SK-N-SH treated with all-trans-retinoic acid at 6 μM for 48 hours (cell line): ENCODE measurements at regions not wholly inside any gene's neighbourhood (a gene's known extent, or its start where the extent isn't known, plus 50 kb on each side); places are given as distances from the start of the nearest gene placed in this dataset.

Experiments used
- ATAC-seq: fragments of 200-7000 bp; cut with Tn5 transposase; 3 replicates; pipeline ENCODE4 v1.9.1; 2020; ENCODE audit warnings: mild to moderate bottlenecking, moderate library complexity
- ARNTL ChIP-seq: fragments of 450-650 bp; formaldehyde crosslinking; IDR thresholded peaks from 2 replicates; pipeline ENCODE4 v1.5.0; 2020; ENCODE audit warnings: low read depth, mild to moderate bottlenecking, moderate library complexity, borderline replicate concordance
- BACH2 ChIP-seq: fragments of 250-450 bp; sonication (Bioruptor Pico); IDR thresholded peaks from 2 replicates; pipeline ENCODE4 v1.9.0; 2021; ENCODE audit warnings: mild to moderate bottlenecking, borderline replicate concordance
- CREB5 ChIP-seq: fragments of 250-450 bp; sonication (Bioruptor Pico); IDR thresholded peaks from 2 replicates; pipeline ENCODE4 v1.5.1; 2020; ENCODE audit warnings: low read depth, mild to moderate bottlenecking, moderate library complexity
- CSDC2 ChIP-seq: fragments of 250-450 bp; sonication (Bioruptor Pico); IDR thresholded peaks from 2 replicates; pipeline ENCODE4 v1.5.0; 2020; ENCODE audit warnings: mild to moderate bottlenecking, moderate library complexity
- CSRNP3 ChIP-seq: fragments of 250-450 bp; sonication (Bioruptor Pico); IDR thresholded peaks from 2 replicates; pipeline ENCODE4 v1.5.1; 2021; ENCODE audit warnings: mild to moderate bottlenecking, moderate library complexity
- ESRRG ChIP-seq: fragments of 250-450 bp; sonication (Bioruptor Pico); IDR thresholded peaks from 2 replicates; pipeline ENCODE4 v1.6.1; 2021; ENCODE audit warnings: mild to moderate bottlenecking
- GLIS3 ChIP-seq: fragments of 250-450 bp; sonication (Bioruptor Pico); IDR thresholded peaks from 2 replicates; pipeline ENCODE4 v1.5.0; 2020; ENCODE audit warnings: mild to moderate bottlenecking, moderate library complexity
- ISL1 ChIP-seq: fragments of 250-450 bp; sonication (Bioruptor Pico); IDR thresholded peaks from 2 replicates; pipeline ENCODE4 v2.1.2; 2022; ENCODE audit warnings: mild to moderate bottlenecking, moderate library complexity
- OSR1 ChIP-seq: fragments of 250-450 bp; sonication (Bioruptor Pico); IDR thresholded peaks from 2 replicates; pipeline ENCODE4 v1.8.0; 2022; ENCODE audit warnings: moderate library complexity, mild to moderate bottlenecking, inconsistent platforms
- PATZ1 ChIP-seq: fragments of 250-450 bp; sonication (Bioruptor Pico); IDR thresholded peaks from 2 replicates; pipeline ENCODE4 v1.8.0; 2020; ENCODE audit warnings: mild to moderate bottlenecking, moderate library complexity, borderline replicate concordance
- POU6F1 ChIP-seq: fragments of 250-450 bp; sonication (Bioruptor Pico); IDR thresholded peaks from 2 replicates; pipeline ENCODE4 v1.8.0; 2021; ENCODE audit warnings: low read depth, mild to moderate bottlenecking, moderate library complexity, borderline replicate concordance
- PPARA ChIP-seq: fragments of 250-450 bp; sonication (Bioruptor Pico); IDR thresholded peaks from 2 replicates; pipeline ENCODE4 v1.5.0; 2020; ENCODE audit warnings: mild to moderate bottlenecking, borderline replicate concordance
- RARB ChIP-seq: fragments of 250-450 bp; sonication (Bioruptor Pico); IDR thresholded peaks from 2 replicates; pipeline ENCODE4 v1.8.0; 2021; ENCODE audit warnings: mild to moderate bottlenecking, moderate library complexity
- SNAI2 ChIP-seq: fragments of 250-450 bp; sonication (Bioruptor Pico); IDR thresholded peaks from 2 replicates; pipeline ENCODE4 v1.5.0; 2020; ENCODE audit warnings: mild to moderate bottlenecking, moderate library complexity
- TCF4 ChIP-seq: fragments of 250-450 bp; sonication (Bioruptor Pico); IDR thresholded peaks from 2 replicates; pipeline ENCODE4 v1.8.0; 2021; ENCODE audit warnings: mild to moderate bottlenecking, moderate library complexity, borderline replicate concordance
- TOX ChIP-seq: fragments of 250-450 bp; sonication (Bioruptor Pico); IDR thresholded peaks from 2 replicates; pipeline ENCODE4 v1.8.0; 2021; ENCODE audit warnings: mild to moderate bottlenecking, moderate library complexity, borderline replicate concordance
- TSHZ2 ChIP-seq: fragments of 250-450 bp; sonication (Bioruptor Pico); IDR thresholded peaks from 2 replicates; pipeline ENCODE4 v1.5.0; 2020; ENCODE audit warnings: mild to moderate bottlenecking, moderate library complexity
- ZC3H10 ChIP-seq: fragments of 250-450 bp; sonication (Bioruptor Pico); IDR thresholded peaks from 2 replicates; pipeline ENCODE4 v1.5.1; 2021; ENCODE audit warnings: mild to moderate bottlenecking, moderate library complexity
- ZFP3 ChIP-seq: fragments of 250-450 bp; sonication (Bioruptor Pico); IDR thresholded peaks from 2 replicates; pipeline ENCODE4 v1.5.0; 2020; ENCODE audit warnings: mild to moderate bottlenecking, moderate library complexity
- ZFP30 ChIP-seq: fragments of 450-650 bp; formaldehyde crosslinking; IDR thresholded peaks from 2 replicates; pipeline ENCODE4 v1.5.0; 2022; ENCODE audit warnings: mild to moderate bottlenecking, moderate library complexity
- ZNF565 ChIP-seq: fragments of 450-650 bp; formaldehyde crosslinking; conservative IDR thresholded peaks from 2 replicates; pipeline ENCODE4 v1.5.0; 2020; ENCODE audit warnings: low read depth, mild to moderate bottlenecking, moderate library complexity
- ZNF70 ChIP-seq: fragments of 450-650 bp; formaldehyde crosslinking; IDR thresholded peaks from 2 replicates; pipeline ENCODE4 v1.5.0; 2020; ENCODE audit warnings: mild to moderate bottlenecking, moderate library complexity
- ZNF8 ChIP-seq: fragments of 450-650 bp; formaldehyde crosslinking; IDR thresholded peaks from 2 replicates; pipeline ENCODE4 v1.5.0; 2020; ENCODE audit warnings: mild to moderate bottlenecking, moderate library complexity

GRCh38 chr7:69335331-69335730 lies 262.9 kb upstream of the AUTS2 start:
- ATAC-seq: no peak
- TF ChIP-seq ARNTL (CRISPR knock-in tag) (no peak), TSHZ2 (CRISPR knock-in tag) (no peak), ESRRG (CRISPR knock-in tag) (no peak), ZNF565 (CRISPR knock-in tag) (no peak), ZFP3 (no peak), BACH2 (CRISPR knock-in tag) (no peak), ZC3H10 (CRISPR knock-in tag) (no peak), TOX (no peak), ZNF8 (CRISPR knock-in tag) (no peak), ISL1 (CRISPR knock-in tag) (no peak), PATZ1 (no peak), CREB5 (CRISPR knock-in tag) (no peak), OSR1 (CRISPR knock-in tag) (no peak), RARB (CRISPR knock-in tag) (no peak), PPARA (no peak), CSRNP3 (no peak)
- TF ChIP-seq, all 23 proteins: peak for 0

GRCh38 chr7:69336976-69337375 lies 261.3 kb upstream of the AUTS2 start:
- TF ChIP-seq POU6F1 (CRISPR knock-in tag): no peak
- TF ChIP-seq OSR1 (CRISPR knock-in tag): no peak
- TF ChIP-seq BACH2 (CRISPR knock-in tag): no peak
- TF ChIP-seq TCF4 (CRISPR knock-in tag): no peak
- TF ChIP-seq RARB (CRISPR knock-in tag): no peak
- TF ChIP-seq PATZ1: no peak
- no peak for TF ChIP-seq ISL1 (CRISPR knock-in tag)
- TF ChIP-seq CSDC2: no peak
- TF ChIP-seq ESRRG (CRISPR knock-in tag): no peak
- TF ChIP-seq ZFP30 (CRISPR knock-in tag): no peak
- TF ChIP-seq ZNF565 (CRISPR knock-in tag): no peak
- no peak for TF ChIP-seq TOX
- no peak for TF ChIP-seq SNAI2 (CRISPR knock-in tag)
- no peak for TF ChIP-seq TSHZ2 (CRISPR knock-in tag)
- no peak for TF ChIP-seq GLIS3 (CRISPR knock-in tag)
- TF ChIP-seq CSRNP3: no peak
- TF ChIP-seq ZNF70 (CRISPR knock-in tag): no peak
- TF ChIP-seq ARNTL (CRISPR knock-in tag): no peak
- TF ChIP-seq, all 23 proteins: peak for 0
- ATAC-seq: no peak
